HG03565 (cell line): ENCODE measurements at regions not wholly inside any gene's neighbourhood (a gene's known extent, or its start where the extent isn't known, plus 50 kb on each side); places are given as distances from the start of the nearest gene placed in this dataset.
"Not testable (repeated sequence)": the region's sequence is repeated elsewhere in the genome, so short reads cannot be mapped to it uniquely, and the experiment has no call there.

Experiments
- ATAC-seq: cut with Tn5 transposase; IDR thresholded peaks from one replicate; pipeline ENCODE4 v1.9.1; 2021; ENCODE audit warnings: mild to moderate bottlenecking, moderate library complexity; ENCODE audit not compliant: unreplicated experiment

GRCh38 chr2:156915332-156915731 lies 342.2 kb upstream of the GALNT5 start:
- ATAC-seq = no peak

DNA sequence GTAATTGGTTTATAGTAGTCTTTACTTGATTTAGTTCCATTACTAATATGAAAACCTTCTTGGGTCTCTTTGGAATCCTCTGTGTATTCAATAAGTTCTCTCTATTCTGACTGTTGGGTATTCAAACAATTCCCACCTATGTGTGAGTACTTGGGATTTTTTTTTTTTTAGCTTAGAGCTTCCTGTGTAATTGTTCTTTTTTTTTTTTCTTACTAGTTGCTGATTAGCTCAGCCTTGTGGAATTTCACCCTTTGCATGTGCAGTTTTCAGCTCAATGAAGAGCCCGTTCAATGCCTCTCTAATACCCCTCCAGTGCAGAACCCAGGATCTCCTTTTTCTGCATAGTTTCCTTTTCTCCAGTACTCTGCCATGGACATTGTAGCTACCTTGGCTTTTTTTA lies 339.1 kb upstream of the GALNT5 start:
- no peak for ATAC-seq

DNA sequence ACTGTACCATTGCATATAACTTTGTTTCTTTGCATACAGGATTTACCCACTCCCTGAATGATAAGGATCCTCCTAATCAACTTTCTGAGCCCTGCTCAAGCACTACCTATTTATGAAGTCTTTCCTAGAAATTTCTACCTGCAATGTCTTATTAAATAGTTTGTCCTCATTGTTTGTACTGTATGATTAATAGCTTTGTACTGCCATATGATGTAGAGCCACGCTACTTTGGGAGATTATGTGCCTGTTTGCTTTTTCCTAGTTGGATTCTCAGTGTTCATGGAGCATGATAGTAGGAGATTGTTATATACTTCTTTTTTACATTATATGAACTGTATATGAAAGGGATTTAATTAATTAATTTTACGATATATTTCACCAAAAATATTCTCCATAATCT lies 327.1 kb upstream of the GALNT5 start:
- ATAC-seq = no peak

GRCh38 chr2:156933645-156934225 lies 323.8 kb upstream of the GALNT5 start:
- ATAC-seq = no peak

DNA sequence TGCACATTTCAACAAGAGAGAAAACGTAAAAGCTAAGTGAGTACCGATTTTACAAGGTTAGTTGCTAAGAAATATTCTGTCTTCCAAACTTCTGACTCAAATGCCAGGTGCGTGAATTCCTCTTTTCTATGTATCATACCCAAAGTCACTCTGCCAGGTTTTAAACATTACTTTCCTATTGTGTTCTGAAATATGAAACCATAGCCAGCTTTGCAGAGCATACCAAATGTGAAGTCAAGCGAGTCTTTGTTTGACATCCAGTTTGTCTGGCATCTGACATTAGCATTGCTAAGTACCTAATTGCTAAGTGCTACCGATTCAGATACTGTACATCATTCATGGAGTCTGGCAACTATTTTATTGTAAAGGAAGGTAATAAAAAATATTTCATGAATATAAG lies 321.9 kb upstream of the GALNT5 start:
- ATAC-seq = no peak

GRCh38 chr2:156937430-156937829 lies 320.1 kb upstream of the GALNT5 start:
- no peak for ATAC-seq

DNA sequence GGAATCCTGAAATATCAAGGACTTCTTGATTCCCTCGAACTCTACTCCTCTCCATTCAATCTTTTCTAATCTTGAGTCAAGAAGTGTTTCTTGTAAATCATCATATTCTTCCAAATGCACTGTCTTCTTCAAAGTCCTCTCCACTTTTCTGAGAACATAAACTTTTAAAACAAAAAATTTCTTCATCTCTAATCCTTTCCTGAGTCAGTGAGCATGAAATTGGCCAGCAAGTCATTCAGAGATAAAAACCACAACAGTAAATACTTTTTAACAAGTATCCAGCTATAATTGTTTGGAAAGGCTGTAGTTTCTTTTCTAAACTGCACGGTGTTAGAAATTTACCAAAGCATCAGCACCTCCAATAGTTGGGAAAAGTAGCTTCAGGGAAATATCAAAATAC lies 312.6 kb upstream of the GALNT5 start:
- ATAC-seq = no peak

DNA sequence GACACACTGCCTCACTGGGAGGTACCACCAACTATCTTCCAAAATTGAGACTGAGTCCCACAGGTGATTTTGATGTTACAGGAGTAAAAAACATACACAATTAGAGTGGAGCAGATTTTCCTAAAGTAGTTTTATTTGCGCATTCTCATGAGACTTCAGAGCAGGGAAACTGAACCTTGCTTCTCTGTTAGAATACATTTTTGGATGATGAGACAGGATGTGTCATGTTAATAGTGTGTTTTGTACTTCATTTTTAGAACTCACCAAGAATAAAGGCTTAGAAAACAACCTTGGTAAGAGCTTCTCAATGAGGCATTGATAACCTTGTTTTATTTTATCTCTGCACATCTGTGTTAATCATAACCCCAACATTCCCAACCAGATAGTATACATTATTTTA lies 310.2 kb upstream of the GALNT5 start:
- no peak for ATAC-seq

GRCh38 chr2:156955701-156956100 lies 301.8 kb upstream of the GALNT5 start:
- no peak for ATAC-seq

- ATAC-seq = no peak
Observed at GRCh38 chr2:156956161-156956560, 301.3 kb upstream of the GALNT5 start.

- no peak for ATAC-seq
Observed at GRCh38 chr2:156958374-156958773, 299.1 kb upstream of the GALNT5 start.

DNA sequence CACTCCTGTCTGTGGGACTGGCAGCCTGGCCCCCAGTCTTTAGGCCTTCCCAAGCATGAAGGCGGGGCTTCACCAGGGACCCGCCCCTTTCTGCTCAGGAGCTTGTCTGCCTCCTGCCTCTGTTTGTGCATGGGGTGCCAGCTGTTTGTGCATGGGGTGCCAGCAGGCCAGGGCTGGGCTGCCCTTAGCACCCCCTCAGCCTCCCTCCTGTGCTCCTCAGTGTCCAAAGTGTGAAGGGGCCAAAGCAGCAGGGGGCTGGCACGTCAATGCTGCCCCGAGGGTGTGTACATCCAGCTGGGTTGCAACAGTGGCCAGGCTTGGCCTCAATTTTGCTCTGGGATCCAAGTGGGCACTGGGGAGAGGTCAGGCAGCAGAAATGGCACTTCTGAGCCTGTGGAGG lies 298.0 kb upstream of the GALNT5 start:
- ATAC-seq = no peak

DNA sequence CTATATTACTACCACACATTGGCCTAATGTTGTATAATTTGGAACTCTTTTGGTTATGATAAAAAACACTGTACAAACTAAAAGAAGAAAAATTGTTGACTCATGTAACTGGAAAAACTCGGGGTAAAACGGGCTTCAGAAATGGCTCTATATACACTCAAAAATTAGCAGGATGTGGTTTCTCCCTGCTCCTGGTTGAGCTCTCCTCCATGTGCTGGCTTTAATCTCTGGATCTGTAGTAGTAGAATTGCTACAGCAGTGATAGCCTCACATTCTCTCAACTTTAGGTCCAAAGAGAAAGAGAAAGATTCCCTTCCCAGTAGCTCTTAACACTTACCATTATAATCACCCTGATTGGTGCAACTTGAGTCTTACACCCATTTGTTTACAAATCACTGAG lies 274.9 kb upstream of the GALNT5 start:
- no peak for ATAC-seq

DNA sequence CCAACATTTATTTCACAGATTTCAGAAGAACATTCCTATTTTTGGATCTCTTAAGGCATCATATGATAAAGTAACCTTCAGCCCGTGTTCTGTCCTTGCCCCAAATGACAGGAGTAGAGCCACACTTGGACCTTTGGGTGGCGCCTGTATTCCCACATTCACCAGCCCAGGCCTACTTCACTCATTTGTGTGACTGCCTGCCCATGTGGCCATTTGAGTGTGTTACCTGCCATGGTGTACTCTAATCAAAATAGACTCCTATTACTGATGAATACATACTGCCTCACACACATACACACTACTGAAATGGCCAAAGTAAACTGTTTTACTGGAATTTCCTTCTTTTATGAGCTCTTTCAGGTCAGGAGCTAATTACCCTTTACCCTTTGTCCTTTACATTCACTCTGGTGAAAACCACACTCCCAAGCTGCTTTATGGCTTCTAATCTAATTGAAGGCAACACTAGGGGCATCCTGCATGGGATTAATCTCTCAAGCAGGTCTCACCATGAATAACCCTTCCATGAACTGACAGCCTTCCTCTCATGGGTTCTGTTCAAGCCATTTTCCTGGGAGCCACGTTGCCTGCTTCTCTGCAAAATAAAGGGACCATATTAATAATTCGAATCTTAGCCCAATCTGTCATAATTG lies 271.0 kb upstream of the GALNT5 start:
- no peak for ATAC-seq

- ATAC-seq = no peak
Observed at GRCh38 chr2:156999661-157000060, 257.8 kb upstream of the GALNT5 start.

DNA sequence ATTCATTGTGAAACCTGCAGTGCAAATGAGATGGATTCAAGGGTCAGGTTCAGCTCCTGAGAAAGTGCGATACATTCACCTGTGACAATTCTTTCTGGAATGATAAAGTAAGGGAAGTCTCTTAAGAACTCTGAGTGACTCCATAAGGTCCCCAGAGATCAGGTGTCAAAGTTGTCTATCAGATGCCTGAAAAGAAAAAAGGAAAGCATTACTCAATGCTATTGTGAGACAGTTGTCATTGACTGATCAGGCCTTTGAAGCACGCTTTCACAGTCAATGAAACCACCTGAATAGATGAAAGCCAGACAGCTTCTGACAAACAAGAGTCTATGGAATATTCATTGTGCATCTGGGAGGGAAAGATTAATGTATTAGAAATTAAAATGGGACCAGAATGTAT lies 252.7 kb upstream of the GALNT5 start:
- no peak for ATAC-seq

DNA sequence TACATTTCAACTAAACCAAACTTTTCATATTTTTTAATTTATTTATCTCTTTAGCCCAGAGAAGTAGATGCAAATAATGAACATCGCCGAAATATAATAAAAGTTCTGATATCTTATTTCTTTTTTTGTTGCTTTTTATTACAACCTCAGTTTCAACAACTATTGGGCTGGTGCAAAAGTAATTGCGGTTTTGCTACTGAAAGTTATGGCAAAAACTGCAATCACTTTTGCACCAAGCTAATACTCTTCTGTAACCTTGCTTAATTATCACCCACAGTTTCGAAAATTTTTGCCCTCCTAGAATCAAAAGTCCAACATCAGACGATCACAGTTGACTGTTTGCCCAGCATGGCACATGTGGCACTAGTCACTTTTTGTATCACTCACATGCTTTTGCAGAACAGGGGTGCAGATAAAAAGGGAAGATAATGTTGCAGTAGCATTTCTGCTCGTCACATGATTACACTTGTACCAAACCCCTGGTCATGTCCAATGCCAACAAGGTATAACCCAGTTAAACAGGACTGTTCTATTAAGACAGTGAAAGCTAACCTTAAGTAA lies 242.4 kb upstream of the GALNT5 start:
- ATAC-seq = no peak

GRCh38 chr2:157023264-157023663 lies 234.2 kb upstream of the GALNT5 start:
- ATAC-seq = not testable (repeated sequence)

DNA sequence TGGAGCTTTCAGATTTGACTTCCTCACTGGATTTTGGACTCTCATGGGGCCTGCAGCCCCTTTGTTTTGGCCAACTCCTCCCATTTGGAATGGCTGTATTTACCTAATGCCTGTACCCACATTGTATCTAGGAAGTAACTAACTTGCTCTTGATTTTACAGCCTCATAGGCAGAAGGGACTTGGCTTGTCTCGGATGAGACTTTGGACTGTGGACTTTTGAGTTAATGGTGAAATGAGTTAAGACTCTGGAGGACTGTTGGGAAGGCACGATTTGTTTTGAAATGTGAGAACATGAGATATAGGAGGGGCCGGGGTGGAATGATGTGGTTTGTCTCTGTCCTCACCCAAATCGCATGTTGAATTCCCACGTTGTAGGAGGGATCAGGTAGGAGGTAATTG lies 233.4 kb upstream of the GALNT5 start:
- ATAC-seq = no peak

- ATAC-seq = no peak
Observed at GRCh38 chr2:157032017-157032416, 225.5 kb upstream of the GALNT5 start.

DNA sequence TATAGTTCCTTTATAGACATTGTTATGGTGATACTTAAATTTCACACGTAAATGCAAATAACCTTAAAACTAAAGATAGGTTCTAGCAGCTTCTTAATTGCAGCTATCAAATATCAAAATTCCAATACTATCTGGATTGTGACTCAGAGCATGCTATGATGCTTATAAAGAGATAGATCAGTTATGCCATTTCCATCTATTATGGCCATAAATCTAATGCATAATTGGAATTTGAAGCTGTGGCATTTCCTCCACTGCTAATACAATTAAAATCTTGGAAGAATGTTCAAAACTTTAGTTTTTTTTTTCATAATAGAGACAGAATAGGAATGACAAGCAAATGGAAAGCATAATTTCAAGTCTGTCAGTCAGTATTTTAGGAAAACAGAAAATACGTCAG lies 220.8 kb upstream of the GALNT5 start:
- ATAC-seq = no peak

DNA sequence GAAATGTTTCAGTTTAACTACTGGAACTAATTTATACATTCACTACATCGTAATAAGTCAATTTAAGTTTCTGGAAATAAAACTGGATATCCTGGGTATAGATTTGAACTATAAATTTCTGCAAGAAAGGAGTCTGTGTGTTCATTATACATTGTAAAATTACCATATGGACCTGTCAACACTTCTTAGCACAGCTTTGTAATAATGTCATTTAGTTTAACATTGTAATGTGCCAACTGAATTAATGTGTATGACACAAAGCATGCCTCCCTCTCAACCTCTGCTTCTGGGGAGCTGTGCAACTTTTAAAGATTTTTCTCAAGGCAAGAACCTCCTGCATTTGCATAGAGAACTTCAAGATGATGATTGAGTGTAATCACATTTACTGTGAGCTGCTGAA lies 213.7 kb upstream of the GALNT5 start:
- ATAC-seq = no peak

- ATAC-seq = no peak
Observed at GRCh38 chr2:157046396-157046795, 211.1 kb upstream of the GALNT5 start.
